GM12873 (cell line): ENCODE measurements at regions not wholly inside any gene's neighbourhood (a gene's known extent, or its start where the extent isn't known, plus 50 kb on each side); places are given as distances from the start of the nearest gene placed in this dataset.

Experiments
- CTCF ChIP-seq: IDR thresholded peaks from 2 replicates; pipeline ENCODE4 v1.5.1; 2012; ENCODE audit warnings: low read depth, mild to moderate bottlenecking, moderate library complexity, low read length, control low read depth; ENCODE audit not compliant: insufficient read depth; ENCODE audit errors: missing control alignments

GRCh38 chr4:132642016-132642817 is 506.9 kb upstream of the PCDH10 start:
- peak; percentile 67 for TF ChIP-seq CTCF

GRCh38 chr4:132646186-132646585 is 502.9 kb upstream of the PCDH10 start:
- TF ChIP-seq CTCF: no peak

GRCh38 chr4:132651196-132651595 is 497.9 kb upstream of the PCDH10 start:
- no peak for TF ChIP-seq CTCF

GRCh38 chr4:132660181-132660580 is 488.9 kb upstream of the PCDH10 start:
- no peak for TF ChIP-seq CTCF

GRCh38 chr4:132662456-132662855 is 486.6 kb upstream of the PCDH10 start:
- no peak for TF ChIP-seq CTCF

GRCh38 chr4:132669786-132670185 is 479.3 kb upstream of the PCDH10 start:
- no peak for TF ChIP-seq CTCF

GRCh38 chr4:132670557-132670956 is 478.5 kb upstream of the PCDH10 start:
- no peak for TF ChIP-seq CTCF
